ENCODE measurements at regions not wholly inside any gene's neighbourhood (a gene's known extent, or its start where the extent isn't known, plus 50 kb on each side); places are given as distances from the start of the nearest gene placed in this dataset.

GRCh38 chr4:121277194-121278105 lies 103.4 kb downstream of the QRFPR start:
- H3K27me3 Mint-ChIP-seq: peaks cover 3% of the 10 kb centered on the region
- peaks cover 2% of the 10 kb centered on the region for H3K4me1 Mint-ChIP-seq
- no peaks in the 10 kb centered on the region for H3K36me3 Mint-ChIP-seq
- no peak for DNase-seq
- CTCF ChIA-PET: interaction anchor here (1.6 kb wide), 1 partner anchor 31 kb away, joined by 6 read pairs; no protein-coding TSS in a partner anchor
- H3K9me3 Mint-ChIP-seq: no peaks in the 10 kb centered on the region
- H3K27ac Mint-ChIP-seq: no peak overlapping the region
- no peak overlapping the region for H3K4me3 Mint-ChIP-seq

- CTCF ChIA-PET: interaction anchor here (0.9 to 1.8 kb wide), 6 partner anchors 13 to 74 kb away, joined by 3 to 7 read pairs (median 5); no protein-coding TSS in a partner anchor
- Mint-ChIP-seq H3K9me3 (no peaks in the 10 kb centered on the region), H3K4me1 (peaks cover 2% of the 10 kb centered on the region), H3K27ac (no peak overlapping the region), H3K36me3 (no peaks in the 10 kb centered on the region), H3K27me3 (peaks cover 3% of the 10 kb centered on the region), H3K4me3 (no peak overlapping the region)
- no peak for DNase-seq
Measured at GRCh38 chr4:121273191-121273590, 107.6 kb downstream of the QRFPR start.

- H3K36me3 Mint-ChIP-seq: no peaks in the 10 kb centered on the region
- DNase-seq: no peak
- peaks cover 2% of the 10 kb centered on the region for H3K4me1 Mint-ChIP-seq
- H3K4me3 Mint-ChIP-seq: no peak overlapping the region
- CTCF ChIA-PET: interaction anchor here (1.2 to 1.8 kb wide), 4 partner anchors 12 to 80 kb away, joined by 6 to 7 read pairs (median 6); no protein-coding TSS in a partner anchor
- H3K27me3 Mint-ChIP-seq: peaks cover 3% of the 10 kb centered on the region
- H3K27ac Mint-ChIP-seq: no peak overlapping the region
- no peaks in the 10 kb centered on the region for H3K9me3 Mint-ChIP-seq
Measured at GRCh38 chr4:121272526-121272925, 108.3 kb downstream of the QRFPR start.

- no peak for DNase-seq
- no peak overlapping the region for H3K27ac Mint-ChIP-seq
- H3K4me3 Mint-ChIP-seq: no peak overlapping the region
- CTCF ChIA-PET: no interaction called here
- peaks cover 2% of the 10 kb centered on the region for H3K4me1 Mint-ChIP-seq
- H3K9me3 Mint-ChIP-seq: no peaks in the 10 kb centered on the region
- peaks cover 3% of the 10 kb centered on the region for H3K27me3 Mint-ChIP-seq
- H3K36me3 Mint-ChIP-seq: no peaks in the 10 kb centered on the region
Measured at GRCh38 chr4:121270389-121270788, 106.3 kb upstream of the TNIP3 start.

GRCh38 chr4:121269001-121269400 lies 104.9 kb upstream of the TNIP3 start:
- no peak overlapping the region for H3K4me3 Mint-ChIP-seq
- CTCF ChIA-PET: no interaction called here
- H3K4me1 Mint-ChIP-seq: peaks cover 2% of the 10 kb centered on the region
- H3K27me3 Mint-ChIP-seq: no peaks in the 10 kb centered on the region
- H3K36me3 Mint-ChIP-seq: no peaks in the 10 kb centered on the region
- DNase-seq: no peak
- peaks cover 2% of the 10 kb centered on the region for H3K9me3 Mint-ChIP-seq
- H3K27ac Mint-ChIP-seq: no peak overlapping the region

- DNase-seq: no peak
- Mint-ChIP-seq H3K4me1 (no peaks in the 10 kb centered on the region), H3K27ac (no peak overlapping the region), H3K4me3 (no peak overlapping the region), H3K27me3 (no peaks in the 10 kb centered on the region), H3K36me3 (no peaks in the 10 kb centered on the region), H3K9me3 (peaks cover 2% of the 10 kb centered on the region)
- CTCF ChIA-PET: no interaction called here
Measured at GRCh38 chr4:121266982-121267381, 102.9 kb upstream of the TNIP3 start.

- no peaks in the 10 kb centered on the region for H3K36me3 Mint-ChIP-seq
- H3K4me1 Mint-ChIP-seq: peaks cover 34% of the 10 kb centered on the region
- no peak for DNase-seq
- H3K4me3 Mint-ChIP-seq: no peak overlapping the region
- H3K9me3 Mint-ChIP-seq: peaks cover 3% of the 10 kb centered on the region
- H3K27ac Mint-ChIP-seq: peak overlapping the region; percentile 43
- CTCF ChIA-PET: interaction anchor here (10.5 kb wide), 1 partner anchor 66 kb away, joined by 97 read pairs; no protein-coding TSS in a partner anchor
- no peaks in the 10 kb centered on the region for H3K27me3 Mint-ChIP-seq
Measured at GRCh38 chr4:121256887-121257466, 92.9 kb upstream of the TNIP3 start.

GRCh38 chr4:121255986-121256750 lies 92.0 kb upstream of the TNIP3 start:
- DNase-seq: peak; percentile 54

GRCh38 chr4:121253961-121254360 lies 89.8 kb upstream of the TNIP3 start:
- Mint-ChIP-seq H3K4me3 (no peak overlapping the region), H3K27me3 (no peaks in the 10 kb centered on the region), H3K4me1 (peaks cover 38% of the 10 kb centered on the region), H3K36me3 (no peaks in the 10 kb centered on the region), H3K27ac (no peak overlapping the region), H3K9me3 (peaks cover 3% of the 10 kb centered on the region)
- CTCF ChIA-PET: interaction anchor here (0.7 to 10.5 kb wide), 4 partner anchors 10 to 94 kb away, joined by 3 to 97 read pairs (median 4); no protein-coding TSS in a partner anchor
- no peak for DNase-seq

More at GRCh38 chr4:121255986-121256750, 92.0 kb upstream of the TNIP3 start:
- CTCF ChIA-PET: interaction anchor here (10.5 kb wide), 1 partner anchor 65 kb away, joined by 97 read pairs; no protein-coding TSS in a partner anchor
- H3K27me3 Mint-ChIP-seq: no peaks in the 10 kb centered on the region
- peak overlapping the region; percentile 43 for H3K27ac Mint-ChIP-seq
- H3K9me3 Mint-ChIP-seq: peaks cover 3% of the 10 kb centered on the region
- H3K36me3 Mint-ChIP-seq: no peaks in the 10 kb centered on the region
- no peak overlapping the region for H3K4me3 Mint-ChIP-seq
- H3K4me1 Mint-ChIP-seq: peaks cover 36% of the 10 kb centered on the region

- CTCF ChIA-PET: interaction anchor here (1.0 to 10.5 kb wide), 6 partner anchors 21 to 61 kb away, joined by 3 to 97 read pairs (median 4); no protein-coding TSS in a partner anchor
- Mint-ChIP-seq H3K4me1 (peaks cover 33% of the 10 kb centered on the region), H3K9me3 (peaks cover 3% of the 10 kb centered on the region), H3K27me3 (no peaks in the 10 kb centered on the region), H3K36me3 (no peaks in the 10 kb centered on the region), H3K27ac (no peak overlapping the region), H3K4me3 (no peak overlapping the region)
- peak; percentile 65 for DNase-seq
Measured at GRCh38 chr4:121252224-121252806, 88.2 kb upstream of the TNIP3 start.

GRCh38 chr4:121248747-121249146 lies 84.6 kb upstream of the TNIP3 start:
- Mint-ChIP-seq H3K4me3 (no peak overlapping the region), H3K4me1 (peaks cover 6% of the 10 kb centered on the region), H3K27ac (no peak overlapping the region), H3K9me3 (no peaks in the 10 kb centered on the region), H3K36me3 (no peaks in the 10 kb centered on the region), H3K27me3 (no peaks in the 10 kb centered on the region)
- DNase-seq: no peak
- CTCF ChIA-PET: interaction anchor here (0.6 to 10.5 kb wide), 4 partner anchors 21 to 813 kb away, joined by 3 to 97 read pairs (median 4); no protein-coding TSS in a partner anchor

GRCh38 chr4:121246698-121247097 lies 82.6 kb upstream of the TNIP3 start:
- no peaks in the 10 kb centered on the region for H3K36me3 Mint-ChIP-seq
- no peaks in the 10 kb centered on the region for H3K27me3 Mint-ChIP-seq
- H3K4me3 Mint-ChIP-seq: no peak overlapping the region
- CTCF ChIA-PET: no interaction called here
- H3K9me3 Mint-ChIP-seq: no peaks in the 10 kb centered on the region
- peaks cover 9% of the 10 kb centered on the region for H3K4me1 Mint-ChIP-seq
- H3K27ac Mint-ChIP-seq: no peak overlapping the region
- DNase-seq: no peak

- H3K9me3 Mint-ChIP-seq: no peaks in the 10 kb centered on the region
- H3K27me3 Mint-ChIP-seq: no peaks in the 10 kb centered on the region
- peaks cover 4% of the 10 kb centered on the region for H3K4me1 Mint-ChIP-seq
- H3K4me3 Mint-ChIP-seq: peak overlapping the region; percentile 36
- CTCF ChIA-PET: interaction anchor here (1.0 to 1.8 kb wide), 6 partner anchors 10 to 53 kb away, joined by 3 to 10 read pairs (median 4); no protein-coding TSS in a partner anchor
- no peak overlapping the region for H3K27ac Mint-ChIP-seq
- H3K36me3 Mint-ChIP-seq: no peaks in the 10 kb centered on the region
- no peak for DNase-seq
Measured at GRCh38 chr4:121243485-121243884, 79.4 kb upstream of the TNIP3 start.

Measured in activated naive CD4-positive, alpha-beta T cell treated with anti-CD3 and anti-CD28 coated beads, Interleukin-2, amount 10 ng/mL, durations not matched to agents 7 days and 5 days (primary cell).